GM12892 (cell line): ENCODE measurements at regions not wholly inside any gene's neighbourhood (a gene's known extent, or its start where the extent isn't known, plus 50 kb on each side); places are given as distances from the start of the nearest gene placed in this dataset.

Source experiments
- POLR2A ChIP-seq: IDR thresholded peaks from 2 replicates; pipeline ENCODE4 v1.6.1; 2011; ENCODE audit warnings: low read depth, low read length, control low read depth
- POLR2AphosphoS5 ChIP-seq: IDR thresholded peaks from 2 replicates; pipeline ENCODE4 v1.6.1; 2011; ENCODE audit warnings: low read depth, low read length, control low read depth

GRCh38 chr7:106570146-106570545 is 90.8 kb downstream of the CCDC71L start:
- TF ChIP-seq POLR2A, result no peak
- no peak for TF ChIP-seq POLR2AphosphoS5
